ENCODE measurements at regions not wholly inside any gene's neighbourhood (a gene's known extent, or its start where the extent isn't known, plus 50 kb on each side); places are given as distances from the start of the nearest gene placed in this dataset.

DNA sequence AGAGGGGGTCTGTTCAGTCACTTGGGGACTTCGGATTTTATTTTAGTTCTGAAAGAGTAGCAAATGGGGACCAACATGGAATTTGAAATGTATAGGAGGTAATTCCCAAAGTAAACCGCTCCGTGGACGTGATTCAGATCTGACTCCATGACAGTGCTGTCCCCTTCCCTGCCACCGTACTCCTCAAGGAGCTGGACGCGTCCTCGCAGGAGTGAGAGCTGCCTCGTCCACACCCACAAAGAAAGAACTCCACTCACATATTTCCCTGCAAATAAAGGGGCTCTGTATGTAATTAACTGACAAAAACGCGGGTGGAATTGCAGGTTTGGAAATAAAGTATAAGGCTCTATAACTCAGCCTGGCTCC is 183.6 kb downstream of the ETS2 start:
- no peak overlapping the region for H3K27ac ChIP-seq
- no peak overlapping the region for H3K4me3 ChIP-seq
- ATAC-seq = no peak
- WGBS, 2 donors = 44 to 49% methylated on average over 11 of the region's 11 CpGs
- H3K36me3 ChIP-seq (replicated peaks in 1 of 2; ENCODE audit: insufficient read depth in 1 of 2, low read depth in 2 of 2) = no peaks in the 10 kb centered on the region
- TF ChIP-seq, protein P1, sequence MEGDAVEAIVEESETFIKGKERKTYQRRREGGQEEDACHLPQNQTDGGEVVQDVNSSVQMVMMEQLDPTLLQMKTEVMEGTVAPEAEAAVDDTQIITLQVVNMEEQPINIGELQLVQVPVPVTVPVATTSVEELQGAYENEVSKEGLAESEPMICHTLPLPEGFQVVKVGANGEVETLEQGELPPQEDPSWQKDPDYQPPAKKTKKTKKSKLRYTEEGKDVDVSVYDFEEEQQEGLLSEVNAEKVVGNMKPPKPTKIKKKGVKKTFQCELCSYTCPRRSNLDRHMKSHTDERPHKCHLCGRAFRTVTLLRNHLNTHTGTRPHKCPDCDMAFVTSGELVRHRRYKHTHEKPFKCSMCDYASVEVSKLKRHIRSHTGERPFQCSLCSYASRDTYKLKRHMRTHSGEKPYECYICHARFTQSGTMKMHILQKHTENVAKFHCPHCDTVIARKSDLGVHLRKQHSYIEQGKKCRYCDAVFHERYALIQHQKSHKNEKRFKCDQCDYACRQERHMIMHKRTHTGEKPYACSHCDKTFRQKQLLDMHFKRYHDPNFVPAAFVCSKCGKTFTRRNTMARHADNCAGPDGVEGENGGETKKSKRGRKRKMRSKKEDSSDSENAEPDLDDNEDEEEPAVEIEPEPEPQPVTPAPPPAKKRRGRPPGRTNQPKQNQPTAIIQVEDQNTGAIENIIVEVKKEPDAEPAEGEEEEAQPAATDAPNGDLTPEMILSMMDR (IDR thresholded peaks at IDR 0.05) = no peak
- TF ChIP-seq POLR2A (IDR thresholded peaks at IDR 0.05) = no peak
- no peaks in the 10 kb centered on the region for H3K27me3 ChIP-seq
- no peaks in the 10 kb centered on the region for H3K9me3 ChIP-seq
- intact Hi-C loops (cut with DNase I) = no loop called here
- no peak for DNase-seq
- peaks cover 18% of the 10 kb centered on the region for H3K4me1 ChIP-seq

DNA sequence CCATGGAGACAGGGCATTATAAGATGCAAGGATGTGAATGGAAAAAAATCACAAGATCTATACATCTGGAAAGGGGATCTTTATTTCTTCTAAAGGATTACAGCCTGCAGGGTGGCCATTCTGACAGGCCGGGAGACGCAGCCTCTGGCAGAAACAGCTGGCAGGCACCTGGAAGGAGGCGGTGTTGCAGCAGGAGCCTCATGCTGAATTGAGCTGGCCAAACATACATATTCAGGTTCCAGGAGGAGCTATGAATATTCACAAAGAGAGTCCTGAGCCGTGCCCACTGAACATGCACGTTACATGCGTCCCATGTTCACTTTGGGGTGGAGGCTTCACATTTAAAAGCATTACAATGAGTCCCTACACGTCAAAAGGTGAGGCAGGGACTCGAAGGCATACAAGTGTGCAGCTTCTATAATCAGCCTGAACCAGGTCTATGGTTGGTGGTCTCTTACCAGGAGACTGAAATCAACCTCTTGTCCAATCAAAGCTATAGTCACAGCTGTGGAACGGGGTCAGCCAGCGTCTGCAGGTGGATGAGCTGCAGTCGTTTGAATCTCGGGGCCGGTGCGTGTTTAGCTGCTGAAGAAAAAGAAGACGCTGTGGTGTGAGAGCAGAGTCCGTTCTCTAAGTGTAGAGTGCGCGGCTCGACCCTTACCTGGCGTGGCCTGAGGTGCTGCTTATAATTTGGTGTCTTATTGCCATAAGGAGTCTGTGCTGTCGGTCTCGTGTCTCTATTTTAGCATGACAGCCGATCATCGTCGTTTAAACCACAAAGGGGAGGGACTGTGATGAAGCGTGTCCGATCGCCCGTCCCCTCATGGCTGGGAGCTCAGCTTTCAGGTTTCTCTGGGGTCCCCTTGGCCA is 183.0 kb downstream of the ETS2 start:
- TF ChIP-seq, protein P1 (IDR thresholded peaks at IDR 0.05) = no peak
- TF ChIP-seq POLR2A (IDR thresholded peaks at IDR 0.05) = no peak
- Histone ChIP-seq H3K27me3 (no peaks in the 10 kb centered on the region), H3K4me3 (no peak overlapping the region), H3K36me3 (replicated peaks in 1 of 2; ENCODE audit: insufficient read depth in 1 of 2, low read depth in 2 of 2) (no peaks in the 10 kb centered on the region), H3K4me1 (peaks cover 15% of the 10 kb centered on the region), H3K9me3 (no peaks in the 10 kb centered on the region), H3K27ac (no peak overlapping the region)
- 65 to 67% methylated on average over 29 of the region's 29 CpGs for WGBS, 2 donors
- DNase-seq = no peak
- ATAC-seq = no peak
- intact Hi-C loops (cut with DNase I) = no loop called here

DNA sequence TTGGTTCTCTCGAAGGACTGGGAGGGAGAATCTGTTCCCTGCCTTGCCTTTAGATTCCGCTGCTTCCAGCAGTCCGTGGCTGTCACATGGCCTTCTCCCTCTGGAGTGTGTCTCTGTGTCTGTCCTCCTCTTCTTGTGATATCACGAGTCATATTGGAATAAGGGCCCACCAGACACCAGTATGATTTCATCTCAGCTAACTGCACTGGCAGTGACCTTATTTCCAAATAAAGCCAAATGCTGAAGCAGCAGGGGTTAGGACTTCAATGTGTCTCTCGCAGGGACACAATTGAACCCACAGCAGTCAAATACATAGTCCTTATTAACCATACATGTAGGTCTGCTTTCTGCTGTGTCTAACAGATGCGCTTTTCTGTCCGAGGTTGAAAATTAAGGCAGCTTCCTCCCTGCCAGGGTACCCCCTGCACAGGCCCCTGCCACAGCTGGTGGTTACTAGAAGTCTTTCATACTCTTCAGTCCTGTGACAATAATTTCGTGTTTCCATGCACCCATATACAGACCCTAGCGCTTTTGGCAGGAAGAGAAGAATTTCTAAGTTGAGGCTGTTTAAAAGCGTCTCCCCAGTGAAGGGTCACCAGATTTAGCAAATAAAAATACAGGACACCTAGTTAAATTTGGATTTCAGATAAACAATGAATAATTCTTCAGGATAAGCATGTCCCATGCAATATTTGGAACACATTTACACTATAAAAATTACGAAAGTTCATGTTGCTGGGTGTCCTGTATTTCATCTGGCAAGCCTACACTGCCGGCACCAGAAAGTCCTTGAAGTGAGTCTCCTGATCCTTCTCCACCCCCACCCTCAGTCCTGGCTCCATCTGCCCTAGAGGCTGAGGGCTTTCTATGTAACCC is 182.1 kb downstream of the ETS2 start:
- H3K27me3 ChIP-seq = no peaks in the 10 kb centered on the region
- H3K36me3 ChIP-seq (replicated peaks in 1 of 2; ENCODE audit: insufficient read depth in 1 of 2, low read depth in 2 of 2) = no peaks in the 10 kb centered on the region
- DNase-seq (no peak), ATAC-seq (no peak)
- TF ChIP-seq, protein P1 (IDR thresholded peaks at IDR 0.05) = no peak
- TF ChIP-seq POLR2A (IDR thresholded peaks at IDR 0.05) = no peak
- intact Hi-C loops (cut with DNase I) = no loop called here
- WGBS, 2 donors = 54 to 62% methylated on average over 12 of the region's 12 CpGs
- H3K27ac ChIP-seq = no peak overlapping the region
- H3K4me1 ChIP-seq = peaks cover 13% of the 10 kb centered on the region
- H3K4me3 ChIP-seq = no peak overlapping the region
- no peaks in the 10 kb centered on the region for H3K9me3 ChIP-seq

DNA sequence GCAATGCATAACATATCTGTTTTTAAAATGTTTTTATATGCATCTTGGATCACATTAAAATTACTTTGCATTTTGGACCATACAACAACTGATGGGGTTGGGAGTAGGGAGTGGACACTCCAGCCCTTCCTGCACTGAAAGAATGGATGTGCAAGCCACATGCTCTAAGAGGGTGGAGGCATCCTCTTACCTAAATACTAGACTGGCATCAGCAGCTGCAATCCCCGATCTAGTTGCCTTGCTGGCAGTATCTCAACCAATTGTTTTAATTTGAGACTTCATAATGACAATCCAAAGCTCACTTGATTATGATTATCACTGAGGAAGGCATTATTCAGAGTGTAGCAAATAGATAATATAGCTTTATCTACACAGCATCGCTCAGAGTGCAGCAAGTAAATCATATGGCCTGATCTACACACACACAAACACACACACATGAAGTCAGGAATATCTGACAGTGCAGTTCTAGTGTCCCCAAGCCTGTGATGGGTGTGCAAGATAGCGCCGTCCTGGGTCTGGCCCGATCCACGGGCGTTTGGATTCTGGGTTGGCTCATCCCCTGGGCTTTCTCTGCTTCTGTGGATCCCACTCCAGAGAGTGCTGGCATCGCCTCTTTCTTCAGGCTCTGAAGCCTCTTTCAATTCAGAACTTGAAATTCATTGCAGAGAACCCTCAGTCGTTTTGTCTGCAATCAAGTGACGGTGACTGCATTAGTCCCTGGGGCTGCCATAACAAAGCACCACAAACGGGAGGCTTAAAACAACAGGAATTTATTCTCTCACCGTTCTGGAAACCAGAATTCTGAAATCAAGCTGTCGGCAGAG is 181.3 kb downstream of the ETS2 start:
- no peak for ATAC-seq
- H3K9me3 ChIP-seq = no peaks in the 10 kb centered on the region
- peaks cover 13% of the 10 kb centered on the region for H3K4me1 ChIP-seq
- H3K27ac ChIP-seq = no peak overlapping the region
- H3K4me3 ChIP-seq = no peak overlapping the region
- DNase-seq = no peak
- TF ChIP-seq, protein P1 (IDR thresholded peaks at IDR 0.05) = no peak
- no peak for TF ChIP-seq POLR2A (IDR thresholded peaks at IDR 0.05)
- no peaks in the 10 kb centered on the region for H3K36me3 ChIP-seq (replicated peaks in 1 of 2; ENCODE audit: insufficient read depth in 1 of 2, low read depth in 2 of 2)
- H3K27me3 ChIP-seq = no peaks in the 10 kb centered on the region
- 58 to 71% methylated on average over 13 of the region's 13 CpGs for WGBS, 2 donors
- intact Hi-C loops (cut with DNase I) = no loop called here

All from body of pancreas (tissue), 4 donors.